ENCODE measurements at regions not wholly inside any gene's neighbourhood (a gene's known extent, or its start where the extent isn't known, plus 50 kb on each side); places are given as distances from the start of the nearest gene placed in this dataset.
A peak's percentile ranks its signal among the peaks of the same experiment; 100 is the strongest.

GRCh38 chr4:123598331-123598730 is 201.7 kb downstream of the SPRY1 start:
- no peak overlapping the region for H3K27ac Mint-ChIP-seq
- no peak for DNase-seq (ENCODE audit: extremely low spot score, unreplicated experiment)

GRCh38 chr4:123599061-123599919 is 202.7 kb downstream of the SPRY1 start:
- DNase-seq (ENCODE audit: extremely low spot score, unreplicated experiment) = no peak
- peaks cover 23% of the 10 kb centered on the region for H3K4me1 Mint-ChIP-seq (ENCODE audit: unreplicated experiment)
- no peak overlapping the region for H3K27ac Mint-ChIP-seq
- no peaks in the 10 kb centered on the region for H3K36me3 Mint-ChIP-seq
- H3K4me3 Mint-ChIP-seq = no peak overlapping the region
- H3K27me3 Mint-ChIP-seq = no peaks in the 10 kb centered on the region
- TF ChIP-seq CTCF (conservative IDR thresholded peaks at IDR 0.05) = no peak
- no peaks in the 10 kb centered on the region for H3K9me3 Mint-ChIP-seq

More at GRCh38 chr4:123598331-123598730, 201.7 kb downstream of the SPRY1 start:
- Mint-ChIP-seq H3K27me3 (no peaks in the 10 kb centered on the region), H3K4me1 (ENCODE audit: unreplicated experiment) (peaks cover 23% of the 10 kb centered on the region), H3K9me3 (peaks cover under 1% of the 10 kb centered on the region), H3K4me3 (no peak overlapping the region), H3K36me3 (no peaks in the 10 kb centered on the region)
- no peak for TF ChIP-seq CTCF (conservative IDR thresholded peaks at IDR 0.05)

- Mint-ChIP-seq H3K27ac (peak overlapping the region; percentile 15), H3K4me1 (ENCODE audit: unreplicated experiment) (peaks cover 23% of the 10 kb centered on the region), H3K4me3 (no peak overlapping the region), H3K36me3 (no peaks in the 10 kb centered on the region), H3K27me3 (no peaks in the 10 kb centered on the region), H3K9me3 (no peaks in the 10 kb centered on the region)
- DNase-seq (ENCODE audit: extremely low spot score, unreplicated experiment) = no peak
- TF ChIP-seq CTCF (conservative IDR thresholded peaks at IDR 0.05) = no peak
These were observed 203.6 kb downstream of the SPRY1 start for GRCh38 chr4:123599920-123600810.

GRCh38 chr4:123600987-123601904 is 204.7 kb downstream of the SPRY1 start:
- Mint-ChIP-seq H3K9me3 (no peaks in the 10 kb centered on the region), H3K36me3 (no peaks in the 10 kb centered on the region), H3K4me3 (no peak overlapping the region), H3K27ac (no peak overlapping the region), H3K4me1 (ENCODE audit: unreplicated experiment) (peaks cover 26% of the 10 kb centered on the region), H3K27me3 (no peaks in the 10 kb centered on the region)
- TF ChIP-seq CTCF (conservative IDR thresholded peaks at IDR 0.05) = no peak
- DNase-seq (ENCODE audit: extremely low spot score, unreplicated experiment) = no peak

- no peaks in the 10 kb centered on the region for H3K36me3 Mint-ChIP-seq
- TF ChIP-seq CTCF (conservative IDR thresholded peaks at IDR 0.05) = no peak
- no peak overlapping the region for H3K4me3 Mint-ChIP-seq
- peaks cover 2% of the 10 kb centered on the region for H3K9me3 Mint-ChIP-seq
- DNase-seq (ENCODE audit: extremely low spot score, unreplicated experiment) = no peak
- no peak overlapping the region for H3K27ac Mint-ChIP-seq
- H3K4me1 Mint-ChIP-seq (ENCODE audit: unreplicated experiment) = peaks cover 28% of the 10 kb centered on the region
- H3K27me3 Mint-ChIP-seq = no peaks in the 10 kb centered on the region
These were observed 205.4 kb downstream of the SPRY1 start for GRCh38 chr4:123602007-123602406.
